ENCODE measurements at regions not wholly inside any gene's neighbourhood (a gene's known extent, or its start where the extent isn't known, plus 50 kb on each side); places are given as distances from the start of the nearest gene placed in this dataset.
A peak's percentile ranks its signal among the peaks of the same experiment; 100 is the strongest.

DNA sequence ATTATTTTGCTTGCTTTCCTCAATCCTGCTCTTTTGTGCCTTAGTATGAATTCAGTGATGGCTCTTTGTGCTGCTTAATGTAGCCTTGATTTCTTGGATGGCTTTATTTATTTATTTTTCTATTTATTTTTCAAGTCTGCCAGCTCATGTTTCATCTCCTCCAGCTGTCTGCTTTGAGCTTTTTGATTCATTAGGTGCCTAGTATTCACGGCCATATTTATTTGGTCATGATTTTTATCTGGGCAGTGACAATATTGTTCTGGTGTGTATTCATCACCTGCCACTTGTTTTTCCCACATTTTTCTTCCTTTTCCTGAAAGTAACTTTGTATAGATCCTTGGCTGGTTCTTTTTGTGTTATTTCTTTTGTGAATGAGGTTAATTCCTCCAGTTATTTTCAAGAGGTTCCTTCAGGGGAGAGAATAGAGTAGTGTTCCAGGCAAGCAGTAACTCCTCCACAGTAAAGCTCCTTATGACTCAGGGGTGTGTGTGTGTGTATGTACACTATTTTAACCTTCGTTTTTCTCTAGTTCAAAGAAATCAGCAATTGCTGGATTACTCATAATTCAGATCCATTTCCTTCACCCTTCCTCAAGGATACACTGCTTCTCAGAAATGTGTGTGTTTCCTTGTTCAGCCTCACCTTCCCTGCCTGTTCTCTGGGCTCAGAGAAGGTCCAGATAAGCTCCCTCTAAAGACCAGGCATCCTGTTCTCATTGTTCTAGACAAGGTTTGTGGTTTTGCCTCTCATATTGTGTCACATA lies 51.6 kb upstream of the PMCH start:
- peak in 1 of 2 donors; percentile 9 for DNase-seq (ENCODE audit: low read depth in 2 of 2)
- TF ChIP-seq, protein P1, sequence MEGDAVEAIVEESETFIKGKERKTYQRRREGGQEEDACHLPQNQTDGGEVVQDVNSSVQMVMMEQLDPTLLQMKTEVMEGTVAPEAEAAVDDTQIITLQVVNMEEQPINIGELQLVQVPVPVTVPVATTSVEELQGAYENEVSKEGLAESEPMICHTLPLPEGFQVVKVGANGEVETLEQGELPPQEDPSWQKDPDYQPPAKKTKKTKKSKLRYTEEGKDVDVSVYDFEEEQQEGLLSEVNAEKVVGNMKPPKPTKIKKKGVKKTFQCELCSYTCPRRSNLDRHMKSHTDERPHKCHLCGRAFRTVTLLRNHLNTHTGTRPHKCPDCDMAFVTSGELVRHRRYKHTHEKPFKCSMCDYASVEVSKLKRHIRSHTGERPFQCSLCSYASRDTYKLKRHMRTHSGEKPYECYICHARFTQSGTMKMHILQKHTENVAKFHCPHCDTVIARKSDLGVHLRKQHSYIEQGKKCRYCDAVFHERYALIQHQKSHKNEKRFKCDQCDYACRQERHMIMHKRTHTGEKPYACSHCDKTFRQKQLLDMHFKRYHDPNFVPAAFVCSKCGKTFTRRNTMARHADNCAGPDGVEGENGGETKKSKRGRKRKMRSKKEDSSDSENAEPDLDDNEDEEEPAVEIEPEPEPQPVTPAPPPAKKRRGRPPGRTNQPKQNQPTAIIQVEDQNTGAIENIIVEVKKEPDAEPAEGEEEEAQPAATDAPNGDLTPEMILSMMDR (IDR thresholded peaks at IDR 0.05; ENCODE audit: low read depth, low read length) = no peak
- no peak overlapping the region for H3K4me3 ChIP-seq (replicated peaks in 1 of 2; ENCODE audit: low read depth in 2 of 2, low read length in 2 of 2)
